ENCODE measurements at regions not wholly inside any gene's neighbourhood (a gene's known extent, or its start where the extent isn't known, plus 50 kb on each side); places are given as distances from the start of the nearest gene placed in this dataset.

DNA sequence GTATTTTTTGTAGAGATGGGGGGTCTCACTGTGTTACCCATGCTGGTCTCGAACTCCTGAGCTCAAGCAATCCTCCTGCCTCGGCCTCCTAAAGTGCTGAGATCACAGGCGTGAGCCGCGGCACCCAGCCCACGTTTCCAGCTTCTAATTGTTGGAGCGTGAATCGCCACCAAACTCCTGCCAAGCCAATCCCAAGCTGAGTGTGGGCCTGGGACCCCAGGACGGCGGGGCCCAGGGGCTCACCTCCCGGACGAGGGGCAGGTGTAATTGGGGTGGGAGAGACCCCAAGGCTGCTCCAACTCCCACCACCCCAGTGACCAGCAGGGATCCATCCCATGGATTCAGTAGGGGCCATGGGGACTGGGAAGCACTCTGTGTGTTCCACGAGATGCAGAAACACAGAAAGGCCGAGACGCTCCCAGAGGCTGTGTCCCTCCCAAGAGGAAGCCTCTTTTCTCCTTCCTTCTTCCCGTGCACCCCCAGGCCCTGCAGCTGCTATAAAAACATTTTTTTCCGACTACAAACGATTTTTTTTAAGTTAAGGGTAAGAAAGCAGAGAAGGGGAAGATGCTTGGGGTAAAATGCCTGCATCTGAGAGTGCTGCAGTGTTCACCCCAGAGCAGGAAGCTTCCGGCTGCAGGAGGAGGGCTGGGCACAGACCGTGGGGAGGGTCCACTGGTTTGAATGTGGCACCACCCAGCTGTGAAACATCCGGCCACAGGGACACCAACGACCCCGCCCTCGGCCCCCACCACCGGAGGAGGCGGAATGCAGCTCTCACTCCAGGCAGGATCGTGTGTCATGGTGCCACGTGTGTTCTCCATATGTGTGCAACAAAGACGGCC lies 76.5 kb downstream of the MICALL2 start:
- no peak overlapping the region for H3K4me3 ChIP-seq (ENCODE audit: low read depth, low read length)
- TF ChIP-seq, protein P1, sequence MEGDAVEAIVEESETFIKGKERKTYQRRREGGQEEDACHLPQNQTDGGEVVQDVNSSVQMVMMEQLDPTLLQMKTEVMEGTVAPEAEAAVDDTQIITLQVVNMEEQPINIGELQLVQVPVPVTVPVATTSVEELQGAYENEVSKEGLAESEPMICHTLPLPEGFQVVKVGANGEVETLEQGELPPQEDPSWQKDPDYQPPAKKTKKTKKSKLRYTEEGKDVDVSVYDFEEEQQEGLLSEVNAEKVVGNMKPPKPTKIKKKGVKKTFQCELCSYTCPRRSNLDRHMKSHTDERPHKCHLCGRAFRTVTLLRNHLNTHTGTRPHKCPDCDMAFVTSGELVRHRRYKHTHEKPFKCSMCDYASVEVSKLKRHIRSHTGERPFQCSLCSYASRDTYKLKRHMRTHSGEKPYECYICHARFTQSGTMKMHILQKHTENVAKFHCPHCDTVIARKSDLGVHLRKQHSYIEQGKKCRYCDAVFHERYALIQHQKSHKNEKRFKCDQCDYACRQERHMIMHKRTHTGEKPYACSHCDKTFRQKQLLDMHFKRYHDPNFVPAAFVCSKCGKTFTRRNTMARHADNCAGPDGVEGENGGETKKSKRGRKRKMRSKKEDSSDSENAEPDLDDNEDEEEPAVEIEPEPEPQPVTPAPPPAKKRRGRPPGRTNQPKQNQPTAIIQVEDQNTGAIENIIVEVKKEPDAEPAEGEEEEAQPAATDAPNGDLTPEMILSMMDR (IDR thresholded peaks at IDR 0.05; ENCODE audit: borderline replicate concordance, insufficient read depth, low read depth, low read length) = no peak

DNA sequence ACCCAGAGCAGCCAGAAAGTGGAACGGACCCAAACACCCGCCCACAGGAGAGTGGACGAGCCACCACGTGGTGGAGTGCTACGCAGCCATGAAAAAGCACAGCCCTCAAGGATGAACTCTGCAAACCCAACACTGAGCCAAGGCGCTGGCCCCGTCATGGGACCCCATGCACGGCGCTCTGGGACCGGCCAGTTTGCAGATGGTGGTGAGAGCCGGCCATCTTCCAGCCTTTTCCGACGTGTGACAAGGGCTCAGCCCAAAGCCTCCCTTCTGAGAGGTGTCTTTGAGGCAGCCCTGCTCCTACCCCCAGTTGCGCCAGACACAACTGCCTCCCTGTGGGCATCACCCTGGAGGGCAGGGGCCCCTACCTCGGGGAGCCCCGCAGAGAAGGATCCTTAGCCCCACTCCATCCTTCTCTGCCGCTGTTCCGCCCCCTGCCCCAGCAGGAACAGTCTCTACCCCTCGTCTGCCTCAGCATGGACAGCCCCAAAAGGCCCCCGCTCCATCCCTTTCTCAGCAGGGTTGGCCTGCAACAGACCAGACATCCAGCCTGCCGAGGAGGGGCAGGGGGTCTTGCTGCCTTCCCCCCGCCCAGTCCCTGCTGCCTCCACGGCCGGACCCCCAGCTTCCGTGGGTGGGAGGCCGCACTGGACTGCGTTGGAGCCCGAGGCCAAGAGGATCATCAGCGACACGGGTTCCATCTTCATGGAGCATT lies 75.7 kb downstream of the MICALL2 start:
- no peak overlapping the region for H3K4me3 ChIP-seq (ENCODE audit: low read depth, low read length)
- TF ChIP-seq, protein P1 (IDR thresholded peaks at IDR 0.05; ENCODE audit: borderline replicate concordance, insufficient read depth, low read depth, low read length) = no peak

DNA sequence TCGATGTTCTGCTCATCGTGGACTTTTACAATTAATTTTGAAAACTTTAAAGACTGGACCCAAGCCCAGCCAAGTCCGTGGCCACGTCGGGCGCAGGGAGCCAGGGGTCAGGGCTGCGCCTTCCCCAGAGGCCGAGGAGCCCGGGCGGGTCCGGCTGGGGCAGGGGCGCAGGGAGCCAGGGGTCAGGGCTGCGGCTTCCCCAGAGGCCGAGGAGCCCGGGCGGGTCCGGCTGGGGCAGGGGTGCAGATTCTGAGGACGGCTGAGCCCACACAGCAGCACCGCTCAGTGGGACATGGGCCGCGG lies 75.2 kb downstream of the MICALL2 start:
- no peak overlapping the region for H3K4me3 ChIP-seq (ENCODE audit: low read depth, low read length)
- TF ChIP-seq, protein P1 (IDR thresholded peaks at IDR 0.05; ENCODE audit: borderline replicate concordance, insufficient read depth, low read depth, low read length) = no peak

Data from GM12875 (cell line).